PC-9 (cell line): ENCODE measurements at regions not wholly inside any gene's neighbourhood (a gene's known extent, or its start where the extent isn't known, plus 50 kb on each side); places are given as distances from the start of the nearest gene placed in this dataset.

Source experiments
- CTCF ChIP-seq: fragments of 200-600 bp; sonication (generic); conservative IDR thresholded peaks from 2 replicates; pipeline ENCODE4 v1.6.1; 2017; ENCODE audit warnings: mixed run types, antibody characterized with exemption, mild to moderate bottlenecking, moderate library complexity
- EZH2 ChIP-seq: fragments of 200-600 bp; sonication (generic); IDR thresholded peaks from 2 replicates; pipeline ENCODE4 v1.8.0; 2017; ENCODE audit warnings: antibody characterized with exemption, low read depth

DNA sequence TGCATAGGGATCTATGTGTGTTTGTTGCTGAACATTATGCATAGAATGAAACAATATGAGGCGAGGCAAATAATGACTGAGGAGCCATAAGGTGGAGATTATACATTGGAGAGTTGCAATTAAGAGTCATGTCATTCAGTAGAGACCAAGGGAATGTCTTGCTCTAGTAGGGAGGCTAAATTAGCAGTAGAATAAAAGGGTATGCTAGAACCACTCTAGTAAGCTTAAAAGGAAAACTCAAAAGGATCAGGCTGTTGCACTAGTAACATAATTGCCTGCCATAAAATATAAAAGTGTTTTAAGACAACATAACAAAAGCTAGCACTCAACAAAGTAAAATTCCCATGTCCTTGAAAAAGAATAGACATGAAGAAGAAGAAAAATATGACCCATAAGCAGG lies 586.2 kb upstream of the DIAPH2 start:
- TF ChIP-seq CTCF = no peak
- TF ChIP-seq EZH2 = no peak
